IPS-11a (cell line): ENCODE measurements at regions not wholly inside any gene's neighbourhood (a gene's known extent, or its start where the extent isn't known, plus 50 kb on each side); places are given as distances from the start of the nearest gene placed in this dataset.

Experiments used
- H3K4me3 ChIP-seq: one replicate; pipeline ENCODE4 v1.5.1; 2013; ENCODE audit warnings: low read depth, low read length, control low read depth

GRCh38 chr11:91966368-91966767, 258.2 kb upstream of the FAT3 start:
- H3K4me3 ChIP-seq: no peak overlapping the region

- H3K4me3 ChIP-seq: no peak overlapping the region
Observed at GRCh38 chr11:91960770-91961169, 263.8 kb upstream of the FAT3 start.

GRCh38 chr11:91959411-91959810, 265.2 kb upstream of the FAT3 start:
- H3K4me3 ChIP-seq: no peak overlapping the region

- H3K4me3 ChIP-seq: no peak overlapping the region
Observed at GRCh38 chr11:91956711-91957110, 267.9 kb upstream of the FAT3 start.

- H3K4me3 ChIP-seq: no peak overlapping the region
Observed at GRCh38 chr11:91955206-91955605, 269.4 kb upstream of the FAT3 start.

- H3K4me3 ChIP-seq: no peak overlapping the region
Observed at GRCh38 chr11:91952056-91952455, 272.6 kb upstream of the FAT3 start.

DNA sequence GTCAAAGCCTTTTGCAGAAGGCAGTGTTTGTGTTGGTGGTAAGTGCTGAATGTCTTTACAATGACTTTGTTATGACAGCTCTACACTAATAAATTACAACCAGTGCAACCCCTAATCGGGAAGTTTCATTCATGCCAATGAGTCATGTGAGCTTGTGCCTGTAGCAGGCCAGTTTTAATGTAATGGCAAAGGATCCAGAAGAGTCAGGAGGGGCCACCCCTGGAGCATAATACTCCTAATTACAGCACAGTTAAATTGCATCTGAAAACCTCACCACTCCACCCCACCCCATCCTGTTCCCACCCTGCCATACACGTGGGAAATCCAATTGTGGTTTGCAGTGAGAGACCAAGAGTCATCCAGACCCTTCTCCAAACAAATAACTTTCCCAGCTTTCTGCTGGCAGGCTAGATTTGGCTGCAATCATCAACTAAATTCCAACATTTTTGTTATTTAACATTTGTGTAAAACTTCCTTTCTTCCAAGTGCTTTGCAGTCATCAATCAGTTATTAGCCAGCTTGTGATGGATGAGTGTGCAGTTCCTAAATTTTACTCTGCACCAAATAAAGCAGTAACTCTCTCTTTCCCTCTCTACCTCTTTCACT, 277.3 kb upstream of the FAT3 start:
- H3K4me3 ChIP-seq: no peak overlapping the region

DNA sequence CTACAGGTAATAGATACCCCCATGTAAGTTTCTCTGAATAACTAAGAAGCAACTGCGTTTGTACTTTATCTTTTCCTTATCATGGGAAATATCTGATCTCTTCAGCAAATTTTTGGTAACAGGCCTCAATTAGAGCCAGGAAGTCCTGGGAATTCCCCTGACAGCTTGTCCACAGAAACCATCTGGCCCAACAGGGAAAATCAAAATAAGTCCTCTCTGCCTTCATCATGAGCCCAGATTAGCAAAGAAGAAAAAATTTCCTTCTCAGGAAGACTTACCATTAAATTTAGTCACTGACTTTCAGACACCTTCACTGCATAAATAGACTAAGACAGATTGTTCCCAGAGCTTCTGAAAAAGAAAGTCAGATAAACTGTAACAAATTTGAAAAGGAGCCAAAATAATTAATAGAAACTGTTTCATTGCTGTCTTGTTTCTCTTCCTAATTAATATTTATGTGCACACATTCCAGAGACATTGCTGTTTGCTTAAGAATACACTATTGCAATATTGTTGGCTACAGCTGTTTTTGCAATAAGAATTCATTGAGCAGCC, 278.1 kb upstream of the FAT3 start:
- no peak overlapping the region for H3K4me3 ChIP-seq

- H3K4me3 ChIP-seq: no peak overlapping the region
Observed at GRCh38 chr11:91935120-91935519, 289.5 kb upstream of the FAT3 start.

- no peak overlapping the region for H3K4me3 ChIP-seq
Observed at GRCh38 chr11:91932151-91932821, 292.3 kb upstream of the FAT3 start.

- H3K4me3 ChIP-seq: no peak overlapping the region
Observed at GRCh38 chr11:91927448-91927847, 297.2 kb upstream of the FAT3 start.

GRCh38 chr11:91926965-91927364, 297.7 kb upstream of the FAT3 start:
- H3K4me3 ChIP-seq: no peak overlapping the region

GRCh38 chr11:91922846-91923245, 301.8 kb upstream of the FAT3 start:
- no peak overlapping the region for H3K4me3 ChIP-seq

DNA sequence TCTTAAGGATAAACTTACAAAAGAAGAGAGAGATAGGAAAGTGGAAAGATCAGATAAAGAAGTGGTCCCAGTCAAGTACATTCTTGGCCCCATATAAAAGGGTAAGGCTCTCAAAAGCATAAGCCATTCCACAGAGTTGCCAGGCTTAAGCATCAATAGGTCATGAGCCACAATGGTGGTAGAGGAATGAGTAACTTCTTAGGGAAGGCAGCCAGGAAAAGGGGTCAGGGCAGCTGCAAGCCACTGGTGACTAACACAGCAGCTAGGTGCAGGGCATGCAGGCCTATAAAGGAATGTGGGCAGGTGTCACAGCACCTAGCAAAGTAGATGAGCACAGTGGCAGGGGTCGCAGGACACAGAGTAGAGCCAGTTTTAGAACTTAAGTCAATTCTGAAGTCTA, 302.6 kb upstream of the FAT3 start:
- H3K4me3 ChIP-seq: no peak overlapping the region

GRCh38 chr11:91913407-91913806, 311.2 kb upstream of the FAT3 start:
- no peak overlapping the region for H3K4me3 ChIP-seq

- H3K4me3 ChIP-seq: no peak overlapping the region
Observed at GRCh38 chr11:91912322-91912721, 312.3 kb upstream of the FAT3 start.

DNA sequence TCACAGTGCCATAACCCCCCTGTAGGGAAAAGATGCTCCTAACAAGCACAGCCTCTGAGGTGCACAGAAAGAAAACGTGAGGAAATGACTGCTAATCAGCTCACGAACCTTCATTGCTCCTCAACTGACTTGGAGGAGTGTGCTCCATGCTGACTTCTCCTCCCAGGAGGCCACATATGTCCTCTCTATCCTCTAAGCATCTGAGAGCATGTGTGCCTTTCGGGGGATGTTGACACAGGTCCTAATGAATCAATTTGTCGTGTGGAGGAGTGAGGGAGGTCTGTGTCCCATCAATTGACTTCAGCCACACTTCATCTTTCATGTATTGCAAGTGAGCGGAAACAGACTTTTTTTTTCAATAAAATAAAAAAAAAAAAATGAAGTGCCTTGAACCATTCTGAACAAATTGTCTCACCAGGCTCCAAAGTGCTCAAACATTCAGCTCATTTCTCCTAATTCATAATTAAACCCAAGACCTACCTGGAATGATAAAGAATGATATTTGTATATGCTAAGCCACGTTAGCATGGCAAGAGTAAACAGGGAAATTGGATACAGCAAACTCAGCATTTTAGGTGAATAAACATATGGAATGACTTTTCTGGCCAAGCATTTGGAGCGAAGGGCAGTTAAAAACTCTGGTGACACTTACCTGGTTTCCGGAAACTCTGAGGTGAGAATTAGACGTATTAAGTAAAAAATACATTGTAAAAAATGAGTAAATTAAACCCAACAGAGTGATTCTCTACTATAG, 317.6 kb upstream of the FAT3 start:
- no peak overlapping the region for H3K4me3 ChIP-seq

DNA sequence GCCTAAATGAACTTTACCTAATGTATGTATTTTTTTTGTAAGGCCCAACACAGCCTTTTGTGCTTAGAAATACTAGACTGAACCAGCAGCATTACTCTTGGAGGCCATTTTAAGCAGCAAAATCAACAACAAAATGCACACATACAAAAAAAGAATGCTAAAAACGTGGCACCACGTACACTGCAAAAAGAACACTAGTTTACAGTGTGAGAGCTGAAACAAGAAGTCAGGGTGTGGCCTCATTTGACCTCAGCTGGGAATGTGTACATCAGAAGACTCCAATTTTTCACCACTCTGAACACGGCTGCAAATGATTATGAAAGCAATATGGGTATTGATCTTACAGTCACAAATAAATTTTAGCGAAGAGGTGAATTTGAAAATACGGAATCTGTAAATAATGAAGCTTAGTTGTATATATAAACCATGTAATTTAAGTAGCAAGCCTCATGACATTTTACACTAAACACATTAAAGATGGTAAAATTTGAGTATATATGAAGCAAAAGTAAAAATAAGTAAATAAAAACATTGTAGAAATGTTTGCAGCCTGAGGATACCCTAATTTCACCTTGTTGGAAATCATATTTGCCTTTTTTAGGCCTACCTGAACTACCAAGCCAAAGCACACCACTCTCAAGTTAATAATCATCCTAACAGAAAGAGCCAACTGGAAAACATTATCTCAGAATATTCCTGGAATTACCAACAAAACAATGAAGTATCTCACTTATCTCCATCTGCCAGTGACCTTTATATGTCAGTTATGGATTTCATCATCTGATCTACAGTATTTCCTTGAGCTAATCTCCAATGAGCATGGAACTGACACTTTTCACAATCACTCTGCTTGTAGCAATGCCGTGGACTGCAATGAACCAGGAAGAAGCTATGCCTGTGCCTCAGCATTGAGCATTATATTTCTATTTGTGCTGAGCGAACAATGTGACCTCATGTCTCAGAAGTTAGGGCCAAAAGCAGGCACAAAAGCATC, 319.5 kb upstream of the FAT3 start:
- H3K4me3 ChIP-seq: no peak overlapping the region

GRCh38 chr11:91902312-91902711, 322.3 kb upstream of the FAT3 start:
- no peak overlapping the region for H3K4me3 ChIP-seq

DNA sequence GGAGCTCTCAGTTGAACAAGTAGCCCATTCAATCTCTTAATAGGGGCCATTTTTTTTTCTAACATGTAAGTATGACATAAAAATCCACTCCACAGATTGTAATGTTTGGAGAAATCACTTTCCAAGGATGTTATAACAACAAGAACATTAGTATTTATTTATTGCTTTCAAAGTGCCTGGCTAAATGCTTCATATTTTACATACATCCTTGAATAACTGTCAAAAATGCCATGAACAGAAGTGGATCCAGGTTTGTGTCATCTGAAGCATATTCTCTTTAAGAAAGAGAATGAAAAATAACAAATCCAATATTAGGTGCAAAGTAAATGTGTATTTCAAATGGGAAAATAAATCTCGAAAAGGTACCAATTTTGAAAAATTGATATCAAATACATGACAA, 344.0 kb upstream of the FAT3 start:
- no peak overlapping the region for H3K4me3 ChIP-seq

GRCh38 chr11:91876746-91877145, 347.9 kb upstream of the FAT3 start:
- H3K4me3 ChIP-seq: no peak overlapping the region
